SK-N-SH (cell line): ENCODE measurements at regions not wholly inside any gene's neighbourhood (a gene's known extent, or its start where the extent isn't known, plus 50 kb on each side); places are given as distances from the start of the nearest gene placed in this dataset.

Experiments used
- CTCF ChIP-seq: fragments of 200-600 bp; sonication (generic); IDR thresholded peaks from 2 replicates; pipeline ENCODE4 v1.6.1; 2017; ENCODE audit warnings: antibody characterized with exemption, mild to moderate bottlenecking, moderate library complexity
- EP300 ChIP-seq, 2 experiments: IDR thresholded peaks; 2 replicates each; pipeline versions ENCODE4 v1.4.0 to v1.6.1; 2012; ENCODE audit warnings: borderline replicate concordance in 1 of 2, low read depth in 1 of 2, low read length in 1 of 2
- JUND ChIP-seq: IDR thresholded peaks from 2 replicates; pipeline ENCODE4 v1.4.0; 2012
- MXI1 ChIP-seq: IDR thresholded peaks from 2 replicates; pipeline ENCODE4 v1.6.1; 2012; ENCODE audit warnings: mild to moderate bottlenecking, low read depth, low read length, improper control_type of control experiment
- NFIC ChIP-seq: IDR thresholded peaks from 2 replicates; pipeline ENCODE4 v1.4.0; 2012; ENCODE audit warnings: borderline replicate concordance
- POLR2AphosphoS5 ChIP-seq: IDR thresholded peaks from 2 replicates; pipeline ENCODE4 v1.6.1; 2012; ENCODE audit warnings: low read depth, low read length
- REST ChIP-seq: IDR thresholded peaks from 2 replicates; pipeline ENCODE4 v1.6.1; 2012; ENCODE audit warnings: mild to moderate bottlenecking, low read depth, low read length, moderate library complexity
- SIN3A ChIP-seq: IDR thresholded peaks from 2 replicates; pipeline ENCODE4 v1.6.1; 2012; ENCODE audit warnings: low read depth, mild to moderate bottlenecking, low read length, moderate library complexity, borderline replicate concordance
- SMC3 ChIP-seq: IDR thresholded peaks from 2 replicates; pipeline ENCODE4 v1.6.1; 2012; ENCODE audit warnings: low read depth, low read length, improper control_type of control experiment
- TAF1 ChIP-seq: IDR thresholded peaks from 2 replicates; pipeline ENCODE4 v1.6.1; 2012; ENCODE audit warnings: low read depth, mild to moderate bottlenecking, low read length, moderate library complexity, borderline replicate concordance
- USF1 ChIP-seq: IDR thresholded peaks from 2 replicates; pipeline ENCODE4 v1.4.0; 2012; ENCODE audit warnings: low read depth, borderline replicate concordance
- TF ChIP-seq, protein P1 (sequence below): IDR thresholded peaks from 2 replicates; pipeline ENCODE4 v1.4.0; 2012; ENCODE audit warnings: low read depth

DNA sequence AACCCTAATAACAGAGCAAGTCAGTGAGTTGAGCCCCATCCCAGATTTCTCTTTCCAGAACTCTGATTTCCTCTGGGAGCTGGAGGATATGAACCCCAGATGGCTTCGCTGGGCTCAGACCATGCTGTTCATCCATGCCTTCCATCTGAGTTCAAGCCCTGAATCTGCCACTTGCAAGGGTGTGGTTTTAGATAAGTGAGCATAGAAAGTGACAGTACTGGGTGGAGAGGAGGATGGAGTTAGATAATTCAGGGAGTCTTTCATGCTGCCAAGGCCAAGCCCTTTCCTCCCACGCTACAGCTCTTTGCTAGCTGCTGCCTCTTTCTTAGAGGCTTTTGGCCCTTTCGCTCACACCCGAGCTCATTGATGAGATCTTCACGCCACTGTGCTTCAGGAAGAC, 57.2 kb upstream of the MAFB start:
- TF ChIP-seq, protein P1, sequence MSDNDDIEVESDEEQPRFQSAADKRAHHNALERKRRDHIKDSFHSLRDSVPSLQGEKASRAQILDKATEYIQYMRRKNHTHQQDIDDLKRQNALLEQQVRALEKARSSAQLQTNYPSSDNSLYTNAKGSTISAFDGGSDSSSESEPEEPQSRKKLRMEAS = no peak
- TF ChIP-seq CTCF = no peak
- no peak for TF ChIP-seq JUND
- TF ChIP-seq USF1 = no peak
- no peak for TF ChIP-seq MXI1
- no peak for TF ChIP-seq POLR2AphosphoS5
- no peak for TF ChIP-seq SIN3A
- no peak for TF ChIP-seq EP300 (IDR thresholded peaks at IDR 0.05; ENCODE audit: borderline replicate concordance in 1 of 2, low read depth in 1 of 2, low read length in 1 of 2)
- TF ChIP-seq SMC3 = no peak
- TF ChIP-seq REST = no peak
- no peak for TF ChIP-seq TAF1
- TF ChIP-seq NFIC = no peak
